HFFc6 (cell line): ENCODE measurements at regions not wholly inside any gene's neighbourhood (a gene's known extent, or its start where the extent isn't known, plus 50 kb on each side); places are given as distances from the start of the nearest gene placed in this dataset.

ENCODE experiments used
- DNase-seq: peaks from one replicate; pipeline ENCODE4 v3.0.0-alpha.2; 2018
- H3K27ac Mint-ChIP-seq: 2 replicates; pipeline ENCODE4 v1.8.0; 2020; ENCODE audit warnings: mild to moderate bottlenecking, mixed read lengths
- H3K27me3 Mint-ChIP-seq: 2 replicates; pipeline ENCODE4 v1.8.0; 2021; ENCODE audit warnings: mild to moderate bottlenecking, moderate library complexity, mixed read lengths; ENCODE audit not compliant: insufficient read depth
- H3K36me3 Mint-ChIP-seq: 2 replicates; pipeline ENCODE4 v1.8.0; 2021; ENCODE audit warnings: low read depth, mixed read lengths
- H3K4me1 Mint-ChIP-seq: 2 replicates; pipeline ENCODE4 v1.8.0; 2020; ENCODE audit warnings: low read depth, mixed read lengths
- H3K4me3 Mint-ChIP-seq: 2 replicates; pipeline ENCODE4 v1.8.0; 2020; ENCODE audit warnings: mild to moderate bottlenecking, moderate library complexity, mixed read lengths
- H3K9me3 Mint-ChIP-seq: 2 replicates; pipeline ENCODE4 v1.8.0; 2020; ENCODE audit warnings: mild to moderate bottlenecking, mixed read lengths
- TF ChIP-seq, protein P1 (sequence below): fragments of 200-600 bp; sonication (generic); IDR thresholded peaks from 2 replicates; pipeline ENCODE4 v1.5.0; 2021; ENCODE audit warnings: antibody characterized with exemption, mild to moderate bottlenecking

DNA sequence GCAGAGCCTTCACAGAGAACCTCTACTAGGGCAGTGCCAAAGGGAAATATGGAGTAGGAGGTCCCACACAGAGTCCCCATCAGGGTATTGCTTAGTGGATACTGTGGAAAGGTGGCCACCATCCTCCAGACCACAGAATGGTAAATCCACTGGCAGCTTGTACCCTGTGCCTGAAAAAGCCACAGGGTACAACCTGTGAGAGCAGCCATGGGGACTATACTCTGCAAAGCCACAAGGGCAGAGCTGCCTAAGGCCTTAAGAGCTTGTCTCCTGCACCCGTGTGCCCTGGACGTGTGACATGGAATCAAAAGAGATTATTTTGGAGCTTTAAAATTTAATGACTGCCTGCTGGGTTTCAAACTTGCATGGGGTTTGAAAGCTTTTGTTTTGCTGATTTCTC is 118.0 kb upstream of the SEC14L1 start:
- no peaks in the 10 kb centered on the region for H3K36me3 Mint-ChIP-seq
- H3K9me3 Mint-ChIP-seq: no peaks in the 10 kb centered on the region
- no peak for DNase-seq
- H3K4me1 Mint-ChIP-seq: no peaks in the 10 kb centered on the region
- peaks cover 48% of the 10 kb centered on the region for H3K27me3 Mint-ChIP-seq
- H3K4me3 Mint-ChIP-seq: no peak overlapping the region
- TF ChIP-seq, protein P1, sequence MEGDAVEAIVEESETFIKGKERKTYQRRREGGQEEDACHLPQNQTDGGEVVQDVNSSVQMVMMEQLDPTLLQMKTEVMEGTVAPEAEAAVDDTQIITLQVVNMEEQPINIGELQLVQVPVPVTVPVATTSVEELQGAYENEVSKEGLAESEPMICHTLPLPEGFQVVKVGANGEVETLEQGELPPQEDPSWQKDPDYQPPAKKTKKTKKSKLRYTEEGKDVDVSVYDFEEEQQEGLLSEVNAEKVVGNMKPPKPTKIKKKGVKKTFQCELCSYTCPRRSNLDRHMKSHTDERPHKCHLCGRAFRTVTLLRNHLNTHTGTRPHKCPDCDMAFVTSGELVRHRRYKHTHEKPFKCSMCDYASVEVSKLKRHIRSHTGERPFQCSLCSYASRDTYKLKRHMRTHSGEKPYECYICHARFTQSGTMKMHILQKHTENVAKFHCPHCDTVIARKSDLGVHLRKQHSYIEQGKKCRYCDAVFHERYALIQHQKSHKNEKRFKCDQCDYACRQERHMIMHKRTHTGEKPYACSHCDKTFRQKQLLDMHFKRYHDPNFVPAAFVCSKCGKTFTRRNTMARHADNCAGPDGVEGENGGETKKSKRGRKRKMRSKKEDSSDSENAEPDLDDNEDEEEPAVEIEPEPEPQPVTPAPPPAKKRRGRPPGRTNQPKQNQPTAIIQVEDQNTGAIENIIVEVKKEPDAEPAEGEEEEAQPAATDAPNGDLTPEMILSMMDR: no peak
- H3K27ac Mint-ChIP-seq: no peak overlapping the region

DNA sequence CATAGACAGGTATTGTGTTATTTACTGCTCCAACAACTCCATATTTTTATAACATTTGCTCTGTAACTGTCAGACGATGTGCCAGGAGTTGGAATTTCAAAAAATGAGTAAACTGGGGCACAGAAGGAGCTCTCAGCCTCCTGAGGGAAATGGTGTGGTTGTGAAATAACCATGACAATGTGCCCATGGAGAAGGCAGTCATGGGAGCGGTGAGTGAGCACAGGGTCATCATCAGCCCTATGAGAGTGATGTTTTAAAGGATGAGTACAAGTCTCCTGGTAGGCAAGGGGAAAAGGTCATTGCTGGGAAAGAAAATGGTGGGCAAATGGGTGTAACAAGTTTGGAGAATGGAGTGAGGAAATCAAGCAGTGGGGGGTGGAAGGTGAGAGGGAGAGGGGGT is 115.0 kb upstream of the SEC14L1 start:
- H3K9me3 Mint-ChIP-seq: no peaks in the 10 kb centered on the region
- H3K4me3 Mint-ChIP-seq: no peak overlapping the region
- H3K36me3 Mint-ChIP-seq: 0 out of 2 replicates have a peak, but pooled peaks cover 2% of the 10 kb centered on the region
- no peak for DNase-seq
- TF ChIP-seq, protein P1: no peak
- H3K4me1 Mint-ChIP-seq: no peaks in the 10 kb centered on the region
- no peak overlapping the region for H3K27ac Mint-ChIP-seq
- H3K27me3 Mint-ChIP-seq: peaks cover 48% of the 10 kb centered on the region

DNA sequence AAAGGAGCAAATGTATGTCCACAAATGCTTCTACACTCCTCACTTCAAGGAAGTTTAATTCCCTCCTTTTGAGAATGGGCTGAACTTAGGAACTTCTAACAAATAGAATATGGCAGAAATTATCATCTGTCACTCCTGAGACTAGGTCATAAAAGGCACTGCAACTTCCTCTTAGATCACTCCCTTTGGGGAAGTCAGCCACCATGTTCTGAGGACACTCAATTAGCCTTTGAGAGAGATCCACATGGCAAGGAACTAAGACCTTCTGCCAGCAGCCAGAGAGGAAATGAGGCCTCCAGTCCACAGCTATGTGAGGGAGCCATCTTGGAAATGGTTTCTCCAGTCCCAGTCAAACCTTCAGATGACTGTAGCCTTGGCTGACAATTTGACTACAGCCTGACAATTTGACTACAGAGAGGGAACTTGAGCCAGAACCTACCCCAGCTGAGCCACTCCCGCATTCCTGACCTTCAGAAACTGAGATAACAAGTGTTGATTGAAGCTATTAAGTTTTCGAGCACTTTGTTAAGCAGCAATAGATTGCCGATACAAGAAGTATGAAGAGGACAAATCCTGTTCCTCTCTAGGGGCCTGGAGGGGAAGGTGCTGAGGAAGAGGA is 113.4 kb upstream of the SEC14L1 start:
- peaks cover 43% of the 10 kb centered on the region for H3K27me3 Mint-ChIP-seq
- H3K27ac Mint-ChIP-seq: no peak overlapping the region
- no peak overlapping the region for H3K4me3 Mint-ChIP-seq
- H3K4me1 Mint-ChIP-seq: no peaks in the 10 kb centered on the region
- H3K36me3 Mint-ChIP-seq: peaks cover 10% of the 10 kb centered on the region; the same call in 1 of the 2 replicates
- peaks cover 13% of the 10 kb centered on the region for H3K9me3 Mint-ChIP-seq
- TF ChIP-seq, protein P1: no peak
- no peak for DNase-seq

DNA sequence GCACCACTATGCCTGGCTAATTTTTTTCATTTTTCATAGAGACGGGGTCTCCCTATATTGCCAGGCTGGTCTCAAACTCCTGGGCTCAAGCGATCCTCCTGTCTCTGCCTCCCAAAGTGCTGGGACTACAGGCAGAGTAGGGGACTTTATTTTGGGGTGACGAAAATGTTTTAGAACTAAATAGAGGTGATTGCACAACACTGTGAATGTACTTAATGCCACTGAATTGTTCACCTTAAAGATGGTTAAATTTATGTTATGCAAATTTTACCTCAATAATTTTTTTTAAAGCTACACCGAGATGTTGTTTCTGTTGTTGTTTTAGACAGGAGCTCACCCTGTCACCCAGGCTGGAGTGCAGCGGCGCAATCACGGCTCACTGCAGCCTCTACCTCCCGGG is 111.9 kb upstream of the SEC14L1 start:
- Mint-ChIP-seq H3K4me1 (no peaks in the 10 kb centered on the region), H3K36me3 (peaks cover 10% of the 10 kb centered on the region; the same call in 1 of the 2 replicates), H3K4me3 (no peak overlapping the region), H3K27me3 (peaks cover 37% of the 10 kb centered on the region), H3K27ac (no peak overlapping the region), H3K9me3 (peaks cover 16% of the 10 kb centered on the region)
- no peak for DNase-seq
- TF ChIP-seq, protein P1: no peak

DNA sequence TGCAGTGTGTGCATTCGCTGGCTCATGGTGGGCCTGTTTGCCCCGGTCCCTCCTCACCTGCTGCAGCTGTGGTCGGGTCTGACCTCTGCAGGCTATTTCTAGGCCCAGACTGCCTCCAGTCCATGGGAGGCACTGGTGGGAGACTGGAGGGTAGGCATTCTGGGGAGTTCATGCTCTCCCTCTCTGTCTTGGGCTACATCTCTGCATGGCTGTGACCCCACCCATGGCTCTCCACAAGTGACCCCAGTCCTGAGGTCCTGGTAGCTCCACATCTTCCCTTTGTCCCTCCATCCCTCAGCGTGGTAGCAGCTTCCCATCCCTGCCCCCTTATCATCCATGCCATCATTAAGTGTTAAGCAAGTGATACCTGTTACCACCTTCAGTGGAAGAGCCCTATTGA is 107.8 kb upstream of the SEC14L1 start:
- TF ChIP-seq, protein P1: no peak
- no peak overlapping the region for H3K27ac Mint-ChIP-seq
- peaks cover 41% of the 10 kb centered on the region for H3K27me3 Mint-ChIP-seq
- no peak for DNase-seq
- peaks cover 16% of the 10 kb centered on the region for H3K9me3 Mint-ChIP-seq
- no peak overlapping the region for H3K4me3 Mint-ChIP-seq
- H3K36me3 Mint-ChIP-seq: peaks cover 10% of the 10 kb centered on the region; the same call in 1 of the 2 replicates
- H3K4me1 Mint-ChIP-seq: no peaks in the 10 kb centered on the region
